NT2/D1 (cell line): ENCODE measurements at regions not wholly inside any gene's neighbourhood (a gene's known extent, or its start where the extent isn't known, plus 50 kb on each side); places are given as distances from the start of the nearest gene placed in this dataset.

Experiments used
- SUZ12 ChIP-seq: IDR thresholded peaks from 2 replicates; pipeline ENCODE4 v1.6.1; 2011; ENCODE audit not compliant: insufficient read length, insufficient read depth; ENCODE audit errors: extremely low read depth
- YY1 ChIP-seq: IDR thresholded peaks from 2 replicates; pipeline ENCODE4 v1.6.1; 2011; ENCODE audit not compliant: insufficient read length, insufficient read depth

DNA sequence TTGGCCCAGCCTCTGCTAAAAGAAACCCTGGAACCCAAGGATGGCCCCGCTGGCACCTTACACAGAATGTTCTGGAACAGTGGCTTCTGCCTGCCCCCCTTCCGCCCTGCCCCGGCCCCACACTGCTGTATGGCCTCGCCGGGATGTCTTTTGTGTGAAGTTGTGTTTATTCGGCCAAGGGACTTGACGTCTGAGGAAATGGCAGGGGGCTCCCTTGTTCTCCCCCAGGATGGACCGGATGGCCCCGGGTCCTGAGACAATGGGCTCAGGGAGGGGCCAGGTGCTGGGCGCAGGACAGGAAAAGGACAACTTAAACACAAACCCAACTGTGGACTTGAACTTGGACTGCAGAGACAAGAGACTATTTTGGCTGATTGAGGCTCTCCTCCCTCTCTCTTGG is 81.6 kb upstream of the GSE1 start:
- TF ChIP-seq SUZ12, result no peak
- no peak for TF ChIP-seq YY1
